IPS DF 4.7 (cell line): ENCODE measurements at regions not wholly inside any gene's neighbourhood (a gene's known extent, or its start where the extent isn't known, plus 50 kb on each side); places are given as distances from the start of the nearest gene placed in this dataset.
"Not testable (repeated sequence)": the region's sequence is repeated elsewhere in the genome, so short reads cannot be mapped to it uniquely, and the experiment has no call there.

Experiments
- DNase-seq: peaks from one replicate; pipeline ENCODE4 v3.0.0-alpha.2; 2013; ENCODE audit warnings: low spot score; ENCODE audit errors: extremely low read depth

- DNase-seq, result no peak
These were observed 556.5 kb upstream of the LRRN3 start for GRCh38 chr7:110534241-110534931.

- no peak for DNase-seq
These were observed 551.7 kb upstream of the LRRN3 start for GRCh38 chr7:110539216-110539615.

GRCh38 chr7:110541962-110542361 is 549.0 kb upstream of the LRRN3 start:
- DNase-seq, result no peak

GRCh38 chr7:110544194-110544593 is 546.7 kb upstream of the LRRN3 start:
- DNase-seq, result no peak

- no peak for DNase-seq
These were observed 542.6 kb upstream of the LRRN3 start for GRCh38 chr7:110548372-110548771.

GRCh38 chr7:110557136-110557535 is 533.8 kb upstream of the LRRN3 start:
- no peak for DNase-seq

- not testable (repeated sequence) for DNase-seq
These were observed 527.6 kb upstream of the LRRN3 start for GRCh38 chr7:110563286-110563685.

- no peak for DNase-seq
These were observed 526.7 kb upstream of the LRRN3 start for GRCh38 chr7:110564246-110564645.

GRCh38 chr7:110568388-110568787 is 522.5 kb upstream of the LRRN3 start:
- no peak for DNase-seq

GRCh38 chr7:110568932-110569331 is 522.0 kb upstream of the LRRN3 start:
- DNase-seq, result no peak

GRCh38 chr7:110569486-110570205 is 521.3 kb upstream of the LRRN3 start:
- DNase-seq, result no peak

GRCh38 chr7:110573862-110574528 is 516.9 kb upstream of the LRRN3 start:
- DNase-seq, result no peak

- DNase-seq, result no peak
These were observed 503.6 kb upstream of the LRRN3 start for GRCh38 chr7:110587294-110587693.

GRCh38 chr7:110590415-110590814 is 500.5 kb upstream of the LRRN3 start:
- DNase-seq, result peak; percentile 16

GRCh38 chr7:110591341-110591740 is 499.6 kb upstream of the LRRN3 start:
- no peak for DNase-seq

GRCh38 chr7:110592557-110592956 is 498.4 kb upstream of the LRRN3 start:
- no peak for DNase-seq

- no peak for DNase-seq
These were observed 497.6 kb upstream of the LRRN3 start for GRCh38 chr7:110593355-110593754.

- DNase-seq, result no peak
These were observed 495.2 kb upstream of the LRRN3 start for GRCh38 chr7:110595694-110596093.

- no peak for DNase-seq
These were observed 490.0 kb upstream of the LRRN3 start for GRCh38 chr7:110600956-110601355.

GRCh38 chr7:110601710-110602109 is 489.2 kb upstream of the LRRN3 start:
- no peak for DNase-seq

GRCh38 chr7:110604206-110604605 is 486.7 kb upstream of the LRRN3 start:
- no peak for DNase-seq

GRCh38 chr7:110604885-110605284 is 486.0 kb upstream of the LRRN3 start:
- no peak for DNase-seq
